Choroid plexus epithelial cell (primary cell): ENCODE measurements at regions not wholly inside any gene's neighbourhood (a gene's known extent, or its start where the extent isn't known, plus 50 kb on each side); places are given as distances from the start of the nearest gene placed in this dataset.

ENCODE experiments used
- DNase-seq: peaks from one replicate; pipeline ENCODE4 v3.0.0-alpha.2; 2010; ENCODE audit warnings: low read depth
- H3K4me3 ChIP-seq: 2 replicates; pipeline ENCODE4 v1.5.1; 2011; ENCODE audit warnings: low read depth, mild to moderate bottlenecking, control low read depth, low read length, moderate library complexity
- TF ChIP-seq, protein P1 (sequence below): conservative IDR thresholded peaks from 2 replicates; pipeline ENCODE4 v1.5.1; 2011; ENCODE audit warnings: low read depth, mild to moderate bottlenecking, control low read depth, inconsistent platforms, low read length, moderate library complexity

- TF ChIP-seq, protein P1, sequence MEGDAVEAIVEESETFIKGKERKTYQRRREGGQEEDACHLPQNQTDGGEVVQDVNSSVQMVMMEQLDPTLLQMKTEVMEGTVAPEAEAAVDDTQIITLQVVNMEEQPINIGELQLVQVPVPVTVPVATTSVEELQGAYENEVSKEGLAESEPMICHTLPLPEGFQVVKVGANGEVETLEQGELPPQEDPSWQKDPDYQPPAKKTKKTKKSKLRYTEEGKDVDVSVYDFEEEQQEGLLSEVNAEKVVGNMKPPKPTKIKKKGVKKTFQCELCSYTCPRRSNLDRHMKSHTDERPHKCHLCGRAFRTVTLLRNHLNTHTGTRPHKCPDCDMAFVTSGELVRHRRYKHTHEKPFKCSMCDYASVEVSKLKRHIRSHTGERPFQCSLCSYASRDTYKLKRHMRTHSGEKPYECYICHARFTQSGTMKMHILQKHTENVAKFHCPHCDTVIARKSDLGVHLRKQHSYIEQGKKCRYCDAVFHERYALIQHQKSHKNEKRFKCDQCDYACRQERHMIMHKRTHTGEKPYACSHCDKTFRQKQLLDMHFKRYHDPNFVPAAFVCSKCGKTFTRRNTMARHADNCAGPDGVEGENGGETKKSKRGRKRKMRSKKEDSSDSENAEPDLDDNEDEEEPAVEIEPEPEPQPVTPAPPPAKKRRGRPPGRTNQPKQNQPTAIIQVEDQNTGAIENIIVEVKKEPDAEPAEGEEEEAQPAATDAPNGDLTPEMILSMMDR: no peak
- no peak overlapping the region for H3K4me3 ChIP-seq
- no peak for DNase-seq
Measured at GRCh38 chr7:155962968-155963300, 150.7 kb upstream of the SHH start.

DNA sequence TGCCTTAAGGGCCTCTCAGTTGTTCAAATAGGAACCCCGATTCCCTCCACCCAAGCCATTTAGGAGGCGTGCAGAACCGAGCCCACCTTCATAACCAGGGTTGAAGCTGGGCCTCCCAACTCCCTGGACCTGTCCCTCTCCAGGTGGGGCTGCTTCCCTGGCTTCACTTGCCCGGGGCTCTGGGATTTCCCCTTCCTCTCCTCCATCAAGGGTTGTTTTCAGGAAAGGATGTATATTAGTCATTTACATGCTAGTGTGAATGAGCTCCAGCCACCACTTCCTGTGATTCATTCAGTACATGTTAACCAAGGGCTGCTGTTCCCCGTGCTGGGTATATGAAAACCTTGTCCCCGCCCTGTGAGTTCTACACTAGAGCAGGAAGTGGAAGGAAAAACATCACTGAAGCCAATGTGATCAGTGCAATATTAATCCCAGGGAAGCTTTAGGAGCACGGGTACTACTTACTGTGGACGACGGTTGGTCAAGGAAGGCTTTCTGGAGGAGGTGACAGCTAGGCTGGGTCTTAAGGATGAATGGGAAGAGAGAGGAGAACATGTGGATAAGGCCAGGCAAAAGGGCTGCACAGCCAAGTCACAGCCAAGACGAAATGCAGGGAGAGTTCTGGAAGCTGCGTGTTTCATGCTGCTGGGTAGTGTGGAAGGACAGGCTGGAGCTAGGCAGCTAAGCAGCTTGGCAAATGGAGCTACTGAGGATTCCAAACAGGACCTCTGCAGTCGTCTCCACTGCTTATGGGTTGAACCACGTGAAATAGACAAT is 150.1 kb upstream of the SHH start:
- TF ChIP-seq, protein P1: no peak
- DNase-seq: peak; percentile 56
- H3K4me3 ChIP-seq: no peak overlapping the region

DNA sequence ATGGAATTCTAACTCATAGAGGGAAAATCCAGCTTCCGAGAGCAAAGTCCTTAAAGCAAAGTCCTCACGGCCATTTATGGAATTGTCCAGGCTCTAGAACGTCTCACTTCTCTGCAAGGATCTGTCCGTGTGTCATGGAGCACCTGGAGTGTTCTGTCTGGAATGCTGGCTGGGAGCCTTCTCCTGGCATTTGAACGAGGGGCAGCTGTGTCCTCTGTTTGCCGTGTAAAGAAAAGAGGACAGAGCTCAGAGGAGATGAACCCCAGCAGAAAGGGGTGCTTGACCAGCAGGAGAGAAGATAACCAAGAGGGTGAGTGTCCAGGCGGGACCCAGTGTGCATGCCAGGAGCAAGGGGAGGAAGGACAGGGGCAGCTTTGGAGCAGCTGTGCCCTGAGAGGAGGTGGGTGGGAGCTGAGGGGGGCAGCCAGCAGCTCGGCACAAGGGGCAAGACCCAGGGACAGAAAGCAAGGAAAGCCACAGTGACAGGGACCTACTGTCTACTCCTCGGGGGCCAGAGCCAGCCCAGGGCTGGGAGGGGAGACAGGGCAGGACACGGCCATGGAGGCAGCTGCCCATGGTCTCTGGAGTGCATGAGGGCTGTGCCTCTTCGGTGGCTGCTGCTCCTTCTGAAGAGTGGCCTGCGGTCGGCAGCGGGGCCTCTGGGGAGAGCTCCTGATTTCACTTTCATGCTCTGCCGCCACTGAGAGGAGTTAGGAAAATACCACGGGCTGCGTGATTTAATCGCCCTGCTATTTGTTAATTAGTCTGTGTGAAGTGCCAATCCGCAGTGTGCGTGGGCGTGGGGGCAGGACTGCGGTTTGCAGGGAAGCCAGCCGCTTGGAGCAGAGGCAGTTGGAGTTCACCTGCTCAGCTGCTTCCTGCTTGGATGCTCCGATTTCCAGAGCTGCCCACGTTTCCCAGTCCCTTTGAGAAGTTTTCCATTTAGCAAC is 149.3 kb upstream of the SHH start:
- DNase-seq: peak; percentile 10
- TF ChIP-seq, protein P1: no peak
- no peak overlapping the region for H3K4me3 ChIP-seq

- DNase-seq: no peak
- TF ChIP-seq, protein P1: no peak
- no peak overlapping the region for H3K4me3 ChIP-seq
Measured at GRCh38 chr7:155959894-155960293, 147.6 kb upstream of the SHH start.

GRCh38 chr7:155956977-155957376 is 144.7 kb upstream of the SHH start:
- H3K4me3 ChIP-seq: no peak overlapping the region
- TF ChIP-seq, protein P1: no peak
- DNase-seq: no peak

GRCh38 chr7:155955367-155955635 is 143.0 kb upstream of the SHH start:
- TF ChIP-seq, protein P1: no peak
- DNase-seq: no peak
- H3K4me3 ChIP-seq: no peak overlapping the region
